ENCODE measurements at regions not wholly inside any gene's neighbourhood (a gene's known extent, or its start where the extent isn't known, plus 50 kb on each side); places are given as distances from the start of the nearest gene placed in this dataset.

- no peak overlapping the region for H3K4me3 ChIP-seq (replicated peaks; ENCODE audit: low read depth, low read length)
- no peak for DNase-seq (ENCODE audit: extremely low read depth, low read depth)
- TF ChIP-seq CTCF (IDR thresholded peaks at IDR 0.05; ENCODE audit: low read depth, low read length, missing control alignments) = no peak
Measured at GRCh38 chr1:38433084-38433722, 386.6 kb upstream of the POU3F1 start.

GRCh38 chr1:38431535-38432376 is 385.2 kb upstream of the POU3F1 start:
- DNase-seq (ENCODE audit: extremely low read depth, low read depth) = no peak

GRCh38 chr1:38430949-38431348 is 384.4 kb upstream of the POU3F1 start:
- TF ChIP-seq CTCF (IDR thresholded peaks at IDR 0.05; ENCODE audit: low read depth, low read length, missing control alignments) = no peak
- no peak overlapping the region for H3K4me3 ChIP-seq (replicated peaks; ENCODE audit: low read depth, low read length)

More at GRCh38 chr1:38431535-38432376, 385.2 kb upstream of the POU3F1 start:
- no peak for TF ChIP-seq CTCF (IDR thresholded peaks at IDR 0.05; ENCODE audit: low read depth, low read length, missing control alignments)
- H3K4me3 ChIP-seq (replicated peaks; ENCODE audit: low read depth, low read length) = no peak overlapping the region

GRCh38 chr1:38424677-38425076 is 378.1 kb upstream of the POU3F1 start:
- no peak for TF ChIP-seq CTCF (IDR thresholded peaks at IDR 0.05; ENCODE audit: low read depth, low read length, missing control alignments)
- no peak overlapping the region for H3K4me3 ChIP-seq (replicated peaks; ENCODE audit: low read depth, low read length)
- no peak for DNase-seq (ENCODE audit: extremely low read depth, low read depth)

More at GRCh38 chr1:38430949-38431348, 384.4 kb upstream of the POU3F1 start:
- DNase-seq (ENCODE audit: extremely low read depth, low read depth) = no peak

GRCh38 chr1:38420666-38421065 is 374.1 kb upstream of the POU3F1 start:
- no peak overlapping the region for H3K4me3 ChIP-seq (replicated peaks; ENCODE audit: low read depth, low read length)
- no peak for TF ChIP-seq CTCF (IDR thresholded peaks at IDR 0.05; ENCODE audit: low read depth, low read length, missing control alignments)
- no peak for DNase-seq (ENCODE audit: extremely low read depth, low read depth)

GRCh38 chr1:38418195-38419030 is 371.8 kb upstream of the POU3F1 start:
- H3K4me3 ChIP-seq (replicated peaks; ENCODE audit: low read depth, low read length) = no peak overlapping the region
- DNase-seq (ENCODE audit: extremely low read depth, low read depth) = no peak
- TF ChIP-seq CTCF (IDR thresholded peaks at IDR 0.05; ENCODE audit: low read depth, low read length, missing control alignments) = no peak
